PC-9 (cell line): ENCODE measurements at regions not wholly inside any gene's neighbourhood (a gene's known extent, or its start where the extent isn't known, plus 50 kb on each side); places are given as distances from the start of the nearest gene placed in this dataset.

Source experiments
- BruUV-seq: library from RNA; stranded (reverse); fragments of 400-500 nt; replicated peaks from 2 replicates; lab custom pipeline; 2021; lab: Mats Ljungman, UMichigan
- CTCF ChIA-PET: fragments of 300-600 bp; sonication (Branson Sonifier 250); formaldehyde crosslinking; loops from one replicate; lab custom pipeline; 2022; ENCODE audit warnings: antibody characterized with exemption; lab: Charles Lee
- POLR2A ChIA-PET: fragments of 300-600 bp; sonication (Branson Sonifier 250); formaldehyde crosslinking; loops from one replicate; lab custom pipeline; 2022; ENCODE audit warnings: antibody characterized with exemption; ENCODE audit not compliant: unreplicated experiment; lab: Charles Lee
- DNase-seq, 2 experiments: peaks; one replicate each; pipeline versions ENCODE4 v3.0.0 to v3.0.0-alpha.2; 2015 to 2022; ENCODE audit warnings: mixed read lengths in 1 of 2
- H2AFZ ChIP-seq: fragments of 200-600 bp; sonication (generic); 2 replicates; pipeline ENCODE4 v1.8.1; 2017; ENCODE audit warnings: antibody characterized with exemption
- H3F3A ChIP-seq: fragments of 200-600 bp; sonication (generic); 2 replicates; pipeline ENCODE4 v1.8.1; 2017; ENCODE audit warnings: antibody characterized with exemption, mild to moderate bottlenecking, low read depth; ENCODE audit not compliant: insufficient read depth
- H3K27ac ChIP-seq: fragments of 200-600 bp; sonication (generic); 2 replicates; pipeline ENCODE4 v1.6.1; 2016; ENCODE audit warnings: mixed run types
- H3K27me3 ChIP-seq: fragments of 200-600 bp; sonication (generic); 2 replicates; pipeline ENCODE4 v1.6.1; 2016; ENCODE audit warnings: low read depth, mixed run types; ENCODE audit not compliant: insufficient read depth
- H3K36me3 ChIP-seq: fragments of 200-600 bp; sonication (generic); 2 replicates; pipeline ENCODE4 v1.6.1; 2016; ENCODE audit warnings: low read depth, mixed run types
- H3K4me1 ChIP-seq: fragments of 200-600 bp; sonication (generic); replicated peaks from 2 replicates; pipeline ENCODE4 v1.6.1; 2016; ENCODE audit warnings: mixed run types; ENCODE audit not compliant: insufficient read depth
- H3K4me2 ChIP-seq: fragments of 200-600 bp; sonication (generic); 2 replicates; pipeline ENCODE4 v1.6.1; 2017; ENCODE audit warnings: mixed run types
- H3K4me3 ChIP-seq: fragments of 200-600 bp; sonication (generic); 2 replicates; pipeline ENCODE4 v1.6.1; 2016; ENCODE audit warnings: mixed run types
- H3K79me2 ChIP-seq: fragments of 200-600 bp; sonication (generic); 2 replicates; pipeline ENCODE4 v1.6.1; 2017; ENCODE audit warnings: low read depth, mixed run types
- H3K9me2 ChIP-seq: fragments of 200-600 bp; sonication (generic); 2 replicates; pipeline ENCODE4 v1.8.1; 2017; ENCODE audit warnings: mild to moderate bottlenecking; ENCODE audit not compliant: insufficient read depth
- H3K9me3 ChIP-seq: fragments of 200-600 bp; sonication (generic); 2 replicates; pipeline ENCODE4 v1.8.1; 2016; ENCODE audit warnings: low read depth; ENCODE audit not compliant: insufficient read depth
- H4K20me1 ChIP-seq: fragments of 200-600 bp; sonication (generic); 2 replicates; pipeline ENCODE4 v1.8.1; 2017; ENCODE audit not compliant: insufficient read depth
- CTCF ChIP-seq: fragments of 200-600 bp; sonication (generic); conservative IDR thresholded peaks from 2 replicates; pipeline ENCODE4 v1.6.1; 2017; ENCODE audit warnings: mixed run types, antibody characterized with exemption, mild to moderate bottlenecking, moderate library complexity
- EZH2 ChIP-seq: fragments of 200-600 bp; sonication (generic); IDR thresholded peaks from 2 replicates; pipeline ENCODE4 v1.8.0; 2017; ENCODE audit warnings: antibody characterized with exemption, low read depth
- intact Hi-C: fragments of 100-400 bp; cut with micrococcal nuclease; formaldehyde crosslinking; loops from one replicate; pipeline ENCODE4 v1.10.0; 2022; ENCODE audit not compliant: unreplicated experiment

GRCh38 chr5:82419559-82420332 is 141.6 kb upstream of the RPS23 start:
- Histone ChIP-seq H4K20me1 (no peaks in the 10 kb centered on the region), H3K4me1 (0 out of 2 replicates have a peak, but pooled peaks cover 3% of the 10 kb centered on the region), H3K27me3 (no peaks in the 10 kb centered on the region), H3K9me3 (no peaks in the 10 kb centered on the region), H3K4me3 (no peak overlapping the region), H3F3A (peaks cover 6% of the 10 kb centered on the region; the same call in 1 of the 2 replicates), H3K36me3 (no peaks in the 10 kb centered on the region), H3K4me2 (no peak overlapping the region), H3K27ac (no peak overlapping the region), H3K9me2 (no peaks in the 10 kb centered on the region), H3K79me2 (no peaks in the 10 kb centered on the region), H2AFZ (no peak overlapping the region)
- POLR2A ChIA-PET = interaction anchor here (0.6 kb wide), 1 partner anchor 137 kb away, joined by 4 read pairs; no protein-coding TSS in a partner anchor
- CTCF ChIA-PET = no interaction called here
- BruUV-seq = no TSS peak
- no peak for DNase-seq
- intact Hi-C loops = loop anchor here (2.0 kb wide), 1 partner anchor 67 kb away; no protein-coding TSS in a partner anchor
- TF ChIP-seq CTCF (no peak), EZH2 (no peak)

GRCh38 chr5:82418608-82418950 is 140.4 kb upstream of the RPS23 start:
- Histone ChIP-seq H3K9me2 (no peaks in the 10 kb centered on the region), H2AFZ (no peak overlapping the region), H3K27ac (no peak overlapping the region), H3K4me3 (no peak overlapping the region), H3F3A (peaks cover 6% of the 10 kb centered on the region; the same call in 1 of the 2 replicates), H3K36me3 (no peaks in the 10 kb centered on the region), H3K79me2 (no peaks in the 10 kb centered on the region), H3K4me2 (no peak overlapping the region), H4K20me1 (no peaks in the 10 kb centered on the region), H3K27me3 (no peaks in the 10 kb centered on the region), H3K9me3 (no peaks in the 10 kb centered on the region), H3K4me1 (peaks cover 11% of the 10 kb centered on the region)
- DNase-seq = no peak
- ChIA-PET POLR2A (no interaction called here), CTCF (no interaction called here)
- no peak for TF ChIP-seq EZH2
- no peak for TF ChIP-seq CTCF
- intact Hi-C loops = no loop called here
- no TSS peak for BruUV-seq

GRCh38 chr5:82417776-82418607 is 139.8 kb upstream of the RPS23 start:
- Histone ChIP-seq H3K79me2 (no peaks in the 10 kb centered on the region), H3K9me3 (no peaks in the 10 kb centered on the region), H3K4me1 (peaks cover 17% of the 10 kb centered on the region), H3K27ac (no peak overlapping the region), H3K27me3 (no peaks in the 10 kb centered on the region), H3F3A (peaks cover 6% of the 10 kb centered on the region; the same call in 1 of the 2 replicates), H2AFZ (no peak overlapping the region), H3K4me3 (no peak overlapping the region), H4K20me1 (no peaks in the 10 kb centered on the region), H3K4me2 (no peak overlapping the region), H3K36me3 (no peaks in the 10 kb centered on the region), H3K9me2 (no peaks in the 10 kb centered on the region)
- BruUV-seq = no TSS peak
- intact Hi-C loops = no loop called here
- DNase-seq = no peak
- CTCF ChIA-PET = no interaction called here
- TF ChIP-seq CTCF (no peak), EZH2 (no peak)
- POLR2A ChIA-PET = no interaction called here
